GM12872 (cell line): ENCODE measurements at regions not wholly inside any gene's neighbourhood (a gene's known extent, or its start where the extent isn't known, plus 50 kb on each side); places are given as distances from the start of the nearest gene placed in this dataset.

Experiments used
- CTCF ChIP-seq: IDR thresholded peaks from 3 replicates; pipeline ENCODE4 v1.5.1; 2011; ENCODE audit warnings: low read depth, mild to moderate bottlenecking, low read length, moderate library complexity; ENCODE audit not compliant: insufficient read depth

GRCh38 chr9:115653171-115653606 is 500.4 kb upstream of the PAPPA start:
- no peak for TF ChIP-seq CTCF

GRCh38 chr9:115657695-115658094 is 495.9 kb upstream of the PAPPA start:
- no peak for TF ChIP-seq CTCF

GRCh38 chr9:115665519-115665918 is 488.1 kb upstream of the PAPPA start:
- TF ChIP-seq CTCF: no peak

GRCh38 chr9:115668521-115668920 is 485.1 kb upstream of the PAPPA start:
- TF ChIP-seq CTCF: no peak

GRCh38 chr9:115671236-115671962 is 482.2 kb upstream of the PAPPA start:
- no peak for TF ChIP-seq CTCF

- no peak for TF ChIP-seq CTCF
Observed at GRCh38 chr9:115671963-115672305, 481.7 kb upstream of the PAPPA start.

- no peak for TF ChIP-seq CTCF
Observed at GRCh38 chr9:115672477-115673316, 480.9 kb upstream of the PAPPA start.
